HL-60 (cell line): ENCODE measurements at regions not wholly inside any gene's neighbourhood (a gene's known extent, or its start where the extent isn't known, plus 50 kb on each side); places are given as distances from the start of the nearest gene placed in this dataset.

ENCODE experiments used
- POLR2AphosphoS5 ChIP-seq: IDR thresholded peaks from 2 replicates; pipeline ENCODE4 v1.6.1; 2012; ENCODE audit warnings: low read depth
- TF ChIP-seq, protein P1 (sequence below): IDR thresholded peaks from one replicate; pipeline ENCODE4 v1.5.1; 2011; ENCODE audit warnings: low read length, control low read depth, inconsistent platforms; ENCODE audit not compliant: insufficient read depth

DNA sequence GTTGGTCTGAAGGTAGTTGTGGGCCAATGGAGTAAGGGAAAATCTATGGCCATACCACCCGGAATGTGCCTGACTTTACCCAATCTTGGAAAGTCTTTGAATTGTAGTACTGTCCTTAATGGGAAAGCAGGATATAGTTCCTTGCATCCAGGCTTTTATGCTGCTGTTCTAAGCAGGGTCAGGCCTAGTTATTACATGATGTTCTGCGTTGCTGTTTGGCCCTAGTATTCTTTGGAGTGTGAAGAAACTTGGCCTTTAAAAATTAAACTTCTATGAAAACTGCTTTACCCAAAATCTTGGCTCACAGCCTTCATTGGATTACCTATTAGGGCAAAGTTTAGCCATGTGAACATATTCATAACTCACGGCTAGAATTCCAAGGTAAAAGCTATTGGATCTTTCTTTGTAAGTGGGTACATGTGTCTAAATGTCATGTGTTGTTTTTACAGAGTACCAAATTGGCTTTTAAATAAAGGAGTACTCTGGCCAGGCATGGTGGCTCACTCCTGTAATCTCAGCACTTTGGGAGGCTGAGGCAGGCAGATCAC lies 211.1 kb downstream of the DTWD2 start:
- TF ChIP-seq, protein P1, sequence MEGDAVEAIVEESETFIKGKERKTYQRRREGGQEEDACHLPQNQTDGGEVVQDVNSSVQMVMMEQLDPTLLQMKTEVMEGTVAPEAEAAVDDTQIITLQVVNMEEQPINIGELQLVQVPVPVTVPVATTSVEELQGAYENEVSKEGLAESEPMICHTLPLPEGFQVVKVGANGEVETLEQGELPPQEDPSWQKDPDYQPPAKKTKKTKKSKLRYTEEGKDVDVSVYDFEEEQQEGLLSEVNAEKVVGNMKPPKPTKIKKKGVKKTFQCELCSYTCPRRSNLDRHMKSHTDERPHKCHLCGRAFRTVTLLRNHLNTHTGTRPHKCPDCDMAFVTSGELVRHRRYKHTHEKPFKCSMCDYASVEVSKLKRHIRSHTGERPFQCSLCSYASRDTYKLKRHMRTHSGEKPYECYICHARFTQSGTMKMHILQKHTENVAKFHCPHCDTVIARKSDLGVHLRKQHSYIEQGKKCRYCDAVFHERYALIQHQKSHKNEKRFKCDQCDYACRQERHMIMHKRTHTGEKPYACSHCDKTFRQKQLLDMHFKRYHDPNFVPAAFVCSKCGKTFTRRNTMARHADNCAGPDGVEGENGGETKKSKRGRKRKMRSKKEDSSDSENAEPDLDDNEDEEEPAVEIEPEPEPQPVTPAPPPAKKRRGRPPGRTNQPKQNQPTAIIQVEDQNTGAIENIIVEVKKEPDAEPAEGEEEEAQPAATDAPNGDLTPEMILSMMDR: no peak
- no peak for TF ChIP-seq POLR2AphosphoS5
